Immature natural killer cell (primary cell): ENCODE measurements at regions not wholly inside any gene's neighbourhood (a gene's known extent, or its start where the extent isn't known, plus 50 kb on each side); places are given as distances from the start of the nearest gene placed in this dataset.

Experiments used
- DNase-seq, 3 donors: peaks; one replicate each; pipeline ENCODE4 v3.0.0; 2022; ENCODE audit warnings: mixed read lengths in 1 of 3
- H3K27ac Mint-ChIP-seq, 6 donors: one replicate each; pipeline ENCODE4 v1.8.0; 2020; ENCODE audit warnings: mixed read lengths in 6 of 6, mild to moderate bottlenecking in 5 of 6, inconsistent platforms in 4 of 6, moderate library complexity in 3 of 6
- H3K27me3 Mint-ChIP-seq, 3 donors: one replicate each; pipeline ENCODE4 v1.8.0; 2020 to 2021; ENCODE audit warnings: low read depth in 3 of 3, mild to moderate bottlenecking in 3 of 3, mixed read lengths in 3 of 3, moderate library complexity in 3 of 3, inconsistent platforms in 1 of 3
- H3K36me3 Mint-ChIP-seq, 3 donors: one replicate each; pipeline ENCODE4 v1.8.0; 2020; ENCODE audit warnings: mixed read lengths in 3 of 3, inconsistent platforms in 2 of 3, mild to moderate bottlenecking in 2 of 3
- H3K4me1 Mint-ChIP-seq, 2 donors: one replicate each; pipeline ENCODE4 v1.8.0; 2020; ENCODE audit warnings: inconsistent platforms in 2 of 2, mild to moderate bottlenecking in 2 of 2, mixed read lengths in 2 of 2, moderate library complexity in 1 of 2
- H3K4me3 Mint-ChIP-seq, 5 donors: one replicate each; pipeline ENCODE4 v1.8.0; 2020; ENCODE audit warnings: mild to moderate bottlenecking in 5 of 5, mixed read lengths in 5 of 5, inconsistent platforms in 3 of 5, moderate library complexity in 3 of 5
- H3K9me3 Mint-ChIP-seq, 6 donors: one replicate each; pipeline ENCODE4 v1.8.0; 2020; ENCODE audit warnings: mild to moderate bottlenecking in 6 of 6, mixed read lengths in 6 of 6, inconsistent platforms in 4 of 6, moderate library complexity in 3 of 6

GRCh38 chr6:120557554-120557953 is 776.7 kb downstream of the TBC1D32 start:
- no peaks in the 10 kb centered on the region for H3K27me3 Mint-ChIP-seq
- no peak overlapping the region for H3K27ac Mint-ChIP-seq
- no peaks in the 10 kb centered on the region for H3K36me3 Mint-ChIP-seq
- peaks cover 4 to 19% (median 11%) of the 10 kb centered on the region in 6 donors for H3K9me3 Mint-ChIP-seq
- no peak overlapping the region for H3K4me3 Mint-ChIP-seq
- no peaks in the 10 kb centered on the region for H3K4me1 Mint-ChIP-seq
- no peak for DNase-seq

GRCh38 chr6:120556491-120556890 is 777.8 kb downstream of the TBC1D32 start:
- peaks cover under 1 to 17% (median 11%) of the 10 kb centered on the region in 6 donors for H3K9me3 Mint-ChIP-seq
- no peaks in the 10 kb centered on the region for H3K4me1 Mint-ChIP-seq
- no peak overlapping the region for H3K4me3 Mint-ChIP-seq
- H3K27ac Mint-ChIP-seq = no peak overlapping the region
- DNase-seq = no peak
- H3K27me3 Mint-ChIP-seq = no peaks in the 10 kb centered on the region
- H3K36me3 Mint-ChIP-seq = no peaks in the 10 kb centered on the region

GRCh38 chr6:120553353-120553752 is 780.9 kb downstream of the TBC1D32 start:
- Mint-ChIP-seq H3K36me3 (no peaks in the 10 kb centered on the region), H3K27ac (no peak overlapping the region), H3K9me3 (peaks cover 3 to 26% (median 6%) of the 10 kb centered on the region in 6 donors), H3K27me3 (no peaks in the 10 kb centered on the region), H3K4me3 (no peak overlapping the region), H3K4me1 (no peaks in the 10 kb centered on the region)
- no peak for DNase-seq

GRCh38 chr6:120545353-120545752 is 788.9 kb downstream of the TBC1D32 start:
- Mint-ChIP-seq H3K4me1 (no peaks in the 10 kb centered on the region), H3K4me3 (no peak overlapping the region), H3K27ac (no peak overlapping the region)

GRCh38 chr6:120534954-120535353 is 799.3 kb downstream of the TBC1D32 start:
- Mint-ChIP-seq H3K36me3 (no peaks in the 10 kb centered on the region), H3K27me3 (no peaks in the 10 kb centered on the region), H3K4me1 (no peaks in the 10 kb centered on the region), H3K9me3 (peaks cover 9 to 34% (median 21%) of the 10 kb centered on the region in 6 donors), H3K27ac (no peak overlapping the region), H3K4me3 (no peak overlapping the region)
- DNase-seq = no peak

More at GRCh38 chr6:120545353-120545752, 788.9 kb downstream of the TBC1D32 start:
- H3K36me3 Mint-ChIP-seq = no peaks in the 10 kb centered on the region
- peaks cover 3 to 16% (median 7%) of the 10 kb centered on the region in 6 donors for H3K9me3 Mint-ChIP-seq
- H3K27me3 Mint-ChIP-seq = no peaks in the 10 kb centered on the region
- DNase-seq = no peak

GRCh38 chr6:120526576-120526975 is 807.7 kb downstream of the TBC1D32 start:
- Mint-ChIP-seq H3K36me3 (no peaks in the 10 kb centered on the region), H3K27me3 (peaks cover 0 to 3% (median 2%) of the 10 kb centered on the region in 3 donors), H3K4me1 (no peaks in the 10 kb centered on the region), H3K4me3 (no peak overlapping the region), H3K9me3 (peaks cover 10 to 30% (median 21%) of the 10 kb centered on the region in 6 donors), H3K27ac (no peak overlapping the region)
- no peak for DNase-seq

- H3K36me3 Mint-ChIP-seq = no peaks in the 10 kb centered on the region
- H3K9me3 Mint-ChIP-seq = peaks cover 0 to 16% (median 4%) of the 10 kb centered on the region in 6 donors
- DNase-seq = no peak
- no peak overlapping the region for H3K4me3 Mint-ChIP-seq
- H3K27ac Mint-ChIP-seq = no peak overlapping the region
- H3K4me1 Mint-ChIP-seq = no peaks in the 10 kb centered on the region
- no peaks in the 10 kb centered on the region for H3K27me3 Mint-ChIP-seq
These were observed 819.7 kb downstream of the TBC1D32 start for GRCh38 chr6:120514544-120514943.

GRCh38 chr6:120511712-120512111 is 822.6 kb downstream of the TBC1D32 start:
- DNase-seq = no peak
- no peak overlapping the region for H3K4me3 Mint-ChIP-seq

GRCh38 chr6:120498711-120499110 is 835.6 kb downstream of the TBC1D32 start:
- Mint-ChIP-seq H3K27me3 (peaks cover 0 to 2% (median 0%) of the 10 kb centered on the region in 3 donors), H3K4me3 (no peak overlapping the region), H3K27ac (no peak overlapping the region), H3K9me3 (peaks cover 2 to 27% (median 10%) of the 10 kb centered on the region in 6 donors), H3K36me3 (no peaks in the 10 kb centered on the region), H3K4me1 (no peaks in the 10 kb centered on the region)
- DNase-seq = no peak

More at GRCh38 chr6:120511712-120512111, 822.6 kb downstream of the TBC1D32 start:
- Mint-ChIP-seq H3K27me3 (no peaks in the 10 kb centered on the region), H3K36me3 (no peaks in the 10 kb centered on the region), H3K27ac (no peak overlapping the region), H3K9me3 (peaks cover 0 to 25% (median 7%) of the 10 kb centered on the region in 6 donors), H3K4me1 (no peaks in the 10 kb centered on the region)

- Mint-ChIP-seq H3K4me1 (no peaks in the 10 kb centered on the region), H3K27me3 (peaks cover 0 to 2% (median 0%) of the 10 kb centered on the region in 3 donors), H3K27ac (no peak overlapping the region), H3K36me3 (no peaks in the 10 kb centered on the region), H3K4me3 (no peak overlapping the region), H3K9me3 (peaks cover 2 to 27% (median 8%) of the 10 kb centered on the region in 6 donors)
- DNase-seq = no peak
These were observed 837.6 kb downstream of the TBC1D32 start for GRCh38 chr6:120496661-120497060.

GRCh38 chr6:120493505-120493904 is 840.8 kb downstream of the TBC1D32 start:
- peaks cover 0 to 11% (median 3%) of the 10 kb centered on the region in 6 donors for H3K9me3 Mint-ChIP-seq

GRCh38 chr6:120489941-120490340 is 844.3 kb downstream of the TBC1D32 start:
- H3K36me3 Mint-ChIP-seq = no peaks in the 10 kb centered on the region
- no peak overlapping the region for H3K27ac Mint-ChIP-seq
- H3K4me1 Mint-ChIP-seq = no peaks in the 10 kb centered on the region
- no peak overlapping the region for H3K4me3 Mint-ChIP-seq
- DNase-seq = no peak
- H3K27me3 Mint-ChIP-seq = peaks cover 0 to 2% (median under 1%) of the 10 kb centered on the region in 3 donors
- H3K9me3 Mint-ChIP-seq = peaks cover 1 to 14% (median 3%) of the 10 kb centered on the region in 6 donors

More at GRCh38 chr6:120493505-120493904, 840.8 kb downstream of the TBC1D32 start:
- Mint-ChIP-seq H3K4me1 (no peaks in the 10 kb centered on the region), H3K36me3 (no peaks in the 10 kb centered on the region), H3K4me3 (no peak overlapping the region), H3K27ac (no peak overlapping the region), H3K27me3 (no peaks in the 10 kb centered on the region)
- DNase-seq = no peak

- Mint-ChIP-seq H3K4me3 (no peak overlapping the region), H3K9me3 (peaks cover 5 to 31% (median 18%) of the 10 kb centered on the region in 6 donors), H3K4me1 (no peaks in the 10 kb centered on the region), H3K27ac (no peak overlapping the region), H3K36me3 (peaks cover 0 to under 1% (median 0%) of the 10 kb centered on the region in 3 donors), H3K27me3 (peaks cover 0 to 2% (median 2%) of the 10 kb centered on the region in 3 donors)
- DNase-seq = no peak
These were observed 850.1 kb downstream of the TBC1D32 start for GRCh38 chr6:120484146-120484545.

GRCh38 chr6:120478650-120479049 is 855.6 kb downstream of the TBC1D32 start:
- H3K4me1 Mint-ChIP-seq = no peaks in the 10 kb centered on the region
- H3K36me3 Mint-ChIP-seq = peaks cover 0 to 4% (median 0%) of the 10 kb centered on the region in 3 donors
- peaks cover 10 to 48% (median 29%) of the 10 kb centered on the region in 6 donors for H3K9me3 Mint-ChIP-seq
- H3K4me3 Mint-ChIP-seq = no peak overlapping the region
- H3K27me3 Mint-ChIP-seq = no peaks in the 10 kb centered on the region
- DNase-seq = no peak
- H3K27ac Mint-ChIP-seq = no peak overlapping the region

- Mint-ChIP-seq H3K4me3 (no peak overlapping the region), H3K27me3 (no peaks in the 10 kb centered on the region), H3K9me3 (peaks cover 6 to 26% (median 13%) of the 10 kb centered on the region in 6 donors), H3K36me3 (no peaks in the 10 kb centered on the region), H3K27ac (no peak overlapping the region), H3K4me1 (no peaks in the 10 kb centered on the region)
- DNase-seq = no peak
These were observed 860.5 kb downstream of the TBC1D32 start for GRCh38 chr6:120473804-120474203.
